H1 (cell line): ENCODE measurements at regions not wholly inside any gene's neighbourhood (a gene's known extent, or its start where the extent isn't known, plus 50 kb on each side); places are given as distances from the start of the nearest gene placed in this dataset.

Experiments
- CTCF ChIA-PET: fragments of 300-600 bp; sonication (Branson Sonifier 250); formaldehyde crosslinking; loops from one replicate; lab custom pipeline; 2021; ENCODE audit not compliant: partially characterized antibody; lab: Charles Lee
- POLR2A ChIA-PET: fragments of 300-600 bp; sonication (Branson Sonifier 250); formaldehyde crosslinking; loops from one replicate; lab custom pipeline; 2021; ENCODE audit warnings: inconsistent platforms; ENCODE audit not compliant: partially characterized antibody; lab: Charles Lee
- DNase-seq, 2 experiments: peaks; one replicate each; pipeline versions ENCODE4 v3.0.0 to v3.0.0-alpha.2; 2010 to 2022; ENCODE audit warnings: low spot score in 2 of 2, low read depth in 1 of 2, mixed read lengths in 1 of 2
- FAIRE-seq: peaks from 2 replicates; lab custom pipeline; 2011; peaks lifted over from hg19 to GRCh38; lab: Jason Lieb, UNC
- H2AFZ ChIP-seq: 2 replicates; pipeline ENCODE4 v1.8.1; 2012; ENCODE audit warnings: low read length, inconsistent platforms
- H2AK5ac ChIP-seq: 2 replicates; pipeline ENCODE4 v1.6.1; 2013; ENCODE audit warnings: low read depth, low read length
- H2BK120ac ChIP-seq: replicated peaks from 2 replicates; pipeline ENCODE3; 2013; ENCODE audit warnings: low read depth, low read length, inconsistent platforms
- H2BK12ac ChIP-seq: 2 replicates; pipeline ENCODE4 v1.6.1; 2013; ENCODE audit warnings: low read depth, low read length
- H2BK15ac ChIP-seq: 2 replicates; pipeline ENCODE4 v1.6.1; 2013; ENCODE audit warnings: low read length
- H2BK20ac ChIP-seq: 2 replicates; pipeline ENCODE4 v1.6.1; 2013; ENCODE audit warnings: low read length
- H2BK5ac ChIP-seq: 2 replicates; pipeline ENCODE4 v1.6.1; 2013; ENCODE audit warnings: low read depth, low read length
- H3K14ac ChIP-seq: 2 replicates; pipeline ENCODE4 v1.6.1; 2013; ENCODE audit warnings: inconsistent platforms; ENCODE audit not compliant: insufficient read length
- H3K18ac ChIP-seq: 2 replicates; pipeline ENCODE4 v1.6.1; 2013; ENCODE audit warnings: low read length; ENCODE audit errors: extremely low read depth
- H3K23ac ChIP-seq: 2 replicates; pipeline ENCODE4 v1.6.1; 2013; ENCODE audit warnings: inconsistent platforms; ENCODE audit not compliant: insufficient read length
- H3K23me2 ChIP-seq: 2 replicates; pipeline ENCODE4 v1.6.1; 2013; ENCODE audit warnings: low read depth, low read length
- H3K27ac ChIP-seq: 2 replicates; pipeline ENCODE4 v1.6.1; 2011; ENCODE audit warnings: low read depth, low read length, inconsistent platforms
- H3K27me3 ChIP-seq, 4 experiments: replicated peaks in 1 of 4; 1 replicate in 1 of 4; 2 replicates in 3 of 4; pipeline versions ENCODE4 v1.6.1 to v1.8.1; 2011 to 2013; ENCODE audit warnings: low read length in 3 of 4, mild to moderate bottlenecking in 3 of 4, inconsistent platforms in 2 of 4, mixed read lengths in 2 of 4, moderate library complexity in 1 of 4; ENCODE audit not compliant: control insufficient read depth in 3 of 4, insufficient read depth in 3 of 4; ENCODE audit errors: extremely low read depth in 1 of 4
- H3K36me3 ChIP-seq, 4 experiments: 2 replicates each; pipeline versions ENCODE4 v1.6.1 to v1.8.1; 2011 to 2013; ENCODE audit warnings: mild to moderate bottlenecking in 4 of 4, low read length in 3 of 4, moderate library complexity in 2 of 4, control low read depth in 1 of 4, inconsistent platforms in 1 of 4; ENCODE audit not compliant: insufficient read depth in 4 of 4, control insufficient read depth in 2 of 4
- H3K4ac ChIP-seq: replicated peaks from 2 replicates; pipeline ENCODE3; 2013; ENCODE audit warnings: low read length, low read depth, mixed read lengths, inconsistent platforms; ENCODE audit not compliant: insufficient read length
- H3K4me1 ChIP-seq, 4 experiments: replicated peaks in 1 of 4; 1 replicate in 1 of 4; 2 replicates in 3 of 4; pipeline versions ENCODE4 v1.6.1 to v1.8.1; 2011 to 2013; ENCODE audit warnings: low read length in 3 of 4, inconsistent platforms in 2 of 4, mixed read lengths in 1 of 4; ENCODE audit not compliant: insufficient read depth in 4 of 4, control insufficient read depth in 3 of 4
- H3K4me2 ChIP-seq, 2 experiments: 2 replicates each; pipeline versions ENCODE4 v1.6.1 to v1.8.1; 2011 to 2013; ENCODE audit warnings: low read depth in 2 of 2, low read length in 2 of 2, control low read depth in 1 of 2, inconsistent platforms in 1 of 2, mild to moderate bottlenecking in 1 of 2; ENCODE audit not compliant: insufficient read depth in 1 of 2
- H3K4me3 ChIP-seq, 4 experiments: fragments of 200-600, 300-600 bp in 1 of 4; sonication (generic), shearing (Covaris generic), sonication (Bioruptor Twin) in 1 of 4; 2 replicates each; pipeline versions ENCODE4 v1.5.1 to v1.8.1; 2011 to 2016; ENCODE audit warnings: low read length in 4 of 4, low read depth in 3 of 4, control low read depth in 2 of 4, inconsistent platforms in 2 of 4, mild to moderate bottlenecking in 2 of 4, mixed read lengths in 1 of 4, moderate library complexity in 1 of 4; ENCODE audit not compliant: insufficient read depth in 2 of 4; ENCODE audit errors: extremely low read depth in 1 of 4
- H3K56ac ChIP-seq: replicated peaks from 2 replicates; pipeline ENCODE3; 2013; ENCODE audit warnings: low read depth, mild to moderate bottlenecking, mixed read lengths, low read length, inconsistent platforms; ENCODE audit not compliant: insufficient read length
- H3K79me1 ChIP-seq: 2 replicates; pipeline ENCODE4 v1.6.1; 2013; ENCODE audit warnings: low read depth, low read length, control low read depth
- H3K79me2 ChIP-seq, 2 experiments: 2 replicates each; pipeline versions ENCODE4 v1.6.1 to v1.8.1; 2012 to 2013; ENCODE audit warnings: low read length in 2 of 2, mild to moderate bottlenecking in 2 of 2, inconsistent platforms in 1 of 2; ENCODE audit not compliant: insufficient read depth in 2 of 2, control insufficient read depth in 1 of 2
- H3K9ac ChIP-seq, 4 experiments: replicated peaks in 1 of 4; 1 replicate in 1 of 4; 2 replicates in 3 of 4; pipeline versions ENCODE4 v1.6.1 to v1.8.1; 2011 to 2013; ENCODE audit warnings: low read depth in 3 of 4, low read length in 3 of 4, control low read depth in 2 of 4, mild to moderate bottlenecking in 2 of 4, moderate library complexity in 2 of 4, inconsistent platforms in 1 of 4; ENCODE audit errors: extremely low read depth in 1 of 4
- H3K9me3 ChIP-seq, 2 experiments: 2 replicates each; pipeline versions ENCODE4 v1.6.1 to v1.8.1; 2012 to 2013; ENCODE audit warnings: mild to moderate bottlenecking in 2 of 2, moderate library complexity in 2 of 2, control low read depth in 1 of 2, inconsistent platforms in 1 of 2, low read depth in 1 of 2, low read length in 1 of 2, mixed read lengths in 1 of 2; ENCODE audit not compliant: insufficient read depth in 2 of 2
- H4K20me1 ChIP-seq, 2 experiments: replicated peaks in 1 of 2; 2 replicates each; pipeline versions ENCODE3 to v1.8.1; 2011 to 2013; ENCODE audit warnings: inconsistent platforms in 2 of 2, low read length in 2 of 2, mild to moderate bottlenecking in 1 of 2; ENCODE audit not compliant: insufficient read depth in 2 of 2, control insufficient read depth in 1 of 2
- H4K5ac ChIP-seq: 2 replicates; pipeline ENCODE4 v1.6.1; 2013; ENCODE audit warnings: low read length, low read depth, mixed read lengths, inconsistent platforms; ENCODE audit not compliant: insufficient read length
- H4K8ac ChIP-seq: 2 replicates; pipeline ENCODE4 v1.8.0; 2013; ENCODE audit warnings: mild to moderate bottlenecking, moderate library complexity, low read length, inconsistent platforms; ENCODE audit not compliant: insufficient read depth; ENCODE audit errors: extremely low read depth
- H4K91ac ChIP-seq: replicated peaks from 2 replicates; pipeline ENCODE3; 2013; ENCODE audit warnings: low read length, mixed read lengths, inconsistent platforms; ENCODE audit not compliant: insufficient read length
- WGBS, 2 experiments: shearing (Covaris generic) in 1 of 2; methylation state at CpG; one replicate each; pipeline versions ENCODE4 v1.1.6 to v1.1.7; 2013 to 2015; ENCODE audit warnings: low lambda C conversion rate in 2 of 2, mixed read lengths in 2 of 2, inconsistent platforms in 1 of 2, low coverage in 1 of 2, missing lambda C conversion rate in 1 of 2; ENCODE audit not compliant: insufficient replicate concordance in 2 of 2, insufficient coverage in 1 of 2, insufficient read length in 1 of 2; ENCODE audit errors: extremely low coverage in 1 of 2, missing lambda C conversion rate in 1 of 2; 5-methylcytosine and 5-hydroxymethylcytosine counted together
- TF ChIP-seq, protein P1 (sequence below): fragments of 300-600 bp; sonication (generic); IDR thresholded peaks from 2 replicates; pipeline ENCODE4 v1.7.1; 2012; ENCODE audit warnings: low read length, moderate library complexity, mild to moderate bottlenecking, inconsistent platforms; ENCODE audit not compliant: insufficient replicate concordance

DNA sequence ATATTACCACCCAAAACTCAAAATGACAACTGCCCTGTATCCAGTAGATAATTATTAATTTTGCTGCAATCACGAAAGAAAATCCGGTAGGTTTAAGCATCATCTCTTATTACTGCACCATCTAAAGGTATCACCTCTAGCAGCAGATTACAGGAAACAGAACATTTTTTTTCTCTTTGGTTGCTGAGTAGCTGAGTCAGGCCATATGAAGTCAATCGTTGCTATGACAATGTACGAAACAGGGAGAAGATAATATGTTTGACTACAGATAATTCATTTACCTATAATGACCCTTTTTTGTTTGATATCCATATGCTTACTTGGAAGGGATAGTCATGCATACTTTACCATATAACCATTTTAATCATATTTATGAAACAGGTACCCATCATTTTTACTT lies 831.6 kb upstream of the CHAC2 start:
- no peak overlapping the region for H3K4me2 ChIP-seq
- no peak overlapping the region for H3K56ac ChIP-seq
- no peak overlapping the region for H3K18ac ChIP-seq
- H3K4me3 ChIP-seq = no peak overlapping the region
- no peak overlapping the region for H2BK20ac ChIP-seq
- H2BK15ac ChIP-seq = no peak overlapping the region
- no peak overlapping the region for H2AK5ac ChIP-seq
- no peaks in the 10 kb centered on the region for H3K4me1 ChIP-seq
- H3K27ac ChIP-seq = no peak overlapping the region
- no peak overlapping the region for H3K14ac ChIP-seq
- H2AFZ ChIP-seq = no peak overlapping the region
- no peak overlapping the region for H2BK12ac ChIP-seq
- H2BK5ac ChIP-seq = no peak overlapping the region
- H3K27me3 ChIP-seq = no peaks in the 10 kb centered on the region
- no peaks in the 10 kb centered on the region for H3K23me2 ChIP-seq
- CTCF ChIA-PET = interaction anchor here (0.6 kb wide), 1 partner anchor 50 kb away, joined by 3 read pairs; no protein-coding TSS in a partner anchor
- FAIRE-seq = no peak
- H3K23ac ChIP-seq = no peak overlapping the region
- H3K79me2 ChIP-seq = no peaks in the 10 kb centered on the region
- H3K36me3 ChIP-seq = no peaks in the 10 kb centered on the region
- no peaks in the 10 kb centered on the region for H4K20me1 ChIP-seq
- H4K8ac ChIP-seq = no peak overlapping the region
- no peak for DNase-seq
- no peak overlapping the region for H3K4ac ChIP-seq
- H3K9ac ChIP-seq = no peak overlapping the region
- no peak overlapping the region for H4K5ac ChIP-seq
- WGBS, 2 experiments = 92% methylated on average over 4 of the region's 4 CpGs; no CpG with 5 or more reads in 1 of the 2 experiments
- no peaks in the 10 kb centered on the region for H3K9me3 ChIP-seq
- POLR2A ChIA-PET = no interaction called here
- H3K79me1 ChIP-seq = no peaks in the 10 kb centered on the region
- no peak overlapping the region for H2BK120ac ChIP-seq
- no peak overlapping the region for H4K91ac ChIP-seq
- TF ChIP-seq, protein P1, sequence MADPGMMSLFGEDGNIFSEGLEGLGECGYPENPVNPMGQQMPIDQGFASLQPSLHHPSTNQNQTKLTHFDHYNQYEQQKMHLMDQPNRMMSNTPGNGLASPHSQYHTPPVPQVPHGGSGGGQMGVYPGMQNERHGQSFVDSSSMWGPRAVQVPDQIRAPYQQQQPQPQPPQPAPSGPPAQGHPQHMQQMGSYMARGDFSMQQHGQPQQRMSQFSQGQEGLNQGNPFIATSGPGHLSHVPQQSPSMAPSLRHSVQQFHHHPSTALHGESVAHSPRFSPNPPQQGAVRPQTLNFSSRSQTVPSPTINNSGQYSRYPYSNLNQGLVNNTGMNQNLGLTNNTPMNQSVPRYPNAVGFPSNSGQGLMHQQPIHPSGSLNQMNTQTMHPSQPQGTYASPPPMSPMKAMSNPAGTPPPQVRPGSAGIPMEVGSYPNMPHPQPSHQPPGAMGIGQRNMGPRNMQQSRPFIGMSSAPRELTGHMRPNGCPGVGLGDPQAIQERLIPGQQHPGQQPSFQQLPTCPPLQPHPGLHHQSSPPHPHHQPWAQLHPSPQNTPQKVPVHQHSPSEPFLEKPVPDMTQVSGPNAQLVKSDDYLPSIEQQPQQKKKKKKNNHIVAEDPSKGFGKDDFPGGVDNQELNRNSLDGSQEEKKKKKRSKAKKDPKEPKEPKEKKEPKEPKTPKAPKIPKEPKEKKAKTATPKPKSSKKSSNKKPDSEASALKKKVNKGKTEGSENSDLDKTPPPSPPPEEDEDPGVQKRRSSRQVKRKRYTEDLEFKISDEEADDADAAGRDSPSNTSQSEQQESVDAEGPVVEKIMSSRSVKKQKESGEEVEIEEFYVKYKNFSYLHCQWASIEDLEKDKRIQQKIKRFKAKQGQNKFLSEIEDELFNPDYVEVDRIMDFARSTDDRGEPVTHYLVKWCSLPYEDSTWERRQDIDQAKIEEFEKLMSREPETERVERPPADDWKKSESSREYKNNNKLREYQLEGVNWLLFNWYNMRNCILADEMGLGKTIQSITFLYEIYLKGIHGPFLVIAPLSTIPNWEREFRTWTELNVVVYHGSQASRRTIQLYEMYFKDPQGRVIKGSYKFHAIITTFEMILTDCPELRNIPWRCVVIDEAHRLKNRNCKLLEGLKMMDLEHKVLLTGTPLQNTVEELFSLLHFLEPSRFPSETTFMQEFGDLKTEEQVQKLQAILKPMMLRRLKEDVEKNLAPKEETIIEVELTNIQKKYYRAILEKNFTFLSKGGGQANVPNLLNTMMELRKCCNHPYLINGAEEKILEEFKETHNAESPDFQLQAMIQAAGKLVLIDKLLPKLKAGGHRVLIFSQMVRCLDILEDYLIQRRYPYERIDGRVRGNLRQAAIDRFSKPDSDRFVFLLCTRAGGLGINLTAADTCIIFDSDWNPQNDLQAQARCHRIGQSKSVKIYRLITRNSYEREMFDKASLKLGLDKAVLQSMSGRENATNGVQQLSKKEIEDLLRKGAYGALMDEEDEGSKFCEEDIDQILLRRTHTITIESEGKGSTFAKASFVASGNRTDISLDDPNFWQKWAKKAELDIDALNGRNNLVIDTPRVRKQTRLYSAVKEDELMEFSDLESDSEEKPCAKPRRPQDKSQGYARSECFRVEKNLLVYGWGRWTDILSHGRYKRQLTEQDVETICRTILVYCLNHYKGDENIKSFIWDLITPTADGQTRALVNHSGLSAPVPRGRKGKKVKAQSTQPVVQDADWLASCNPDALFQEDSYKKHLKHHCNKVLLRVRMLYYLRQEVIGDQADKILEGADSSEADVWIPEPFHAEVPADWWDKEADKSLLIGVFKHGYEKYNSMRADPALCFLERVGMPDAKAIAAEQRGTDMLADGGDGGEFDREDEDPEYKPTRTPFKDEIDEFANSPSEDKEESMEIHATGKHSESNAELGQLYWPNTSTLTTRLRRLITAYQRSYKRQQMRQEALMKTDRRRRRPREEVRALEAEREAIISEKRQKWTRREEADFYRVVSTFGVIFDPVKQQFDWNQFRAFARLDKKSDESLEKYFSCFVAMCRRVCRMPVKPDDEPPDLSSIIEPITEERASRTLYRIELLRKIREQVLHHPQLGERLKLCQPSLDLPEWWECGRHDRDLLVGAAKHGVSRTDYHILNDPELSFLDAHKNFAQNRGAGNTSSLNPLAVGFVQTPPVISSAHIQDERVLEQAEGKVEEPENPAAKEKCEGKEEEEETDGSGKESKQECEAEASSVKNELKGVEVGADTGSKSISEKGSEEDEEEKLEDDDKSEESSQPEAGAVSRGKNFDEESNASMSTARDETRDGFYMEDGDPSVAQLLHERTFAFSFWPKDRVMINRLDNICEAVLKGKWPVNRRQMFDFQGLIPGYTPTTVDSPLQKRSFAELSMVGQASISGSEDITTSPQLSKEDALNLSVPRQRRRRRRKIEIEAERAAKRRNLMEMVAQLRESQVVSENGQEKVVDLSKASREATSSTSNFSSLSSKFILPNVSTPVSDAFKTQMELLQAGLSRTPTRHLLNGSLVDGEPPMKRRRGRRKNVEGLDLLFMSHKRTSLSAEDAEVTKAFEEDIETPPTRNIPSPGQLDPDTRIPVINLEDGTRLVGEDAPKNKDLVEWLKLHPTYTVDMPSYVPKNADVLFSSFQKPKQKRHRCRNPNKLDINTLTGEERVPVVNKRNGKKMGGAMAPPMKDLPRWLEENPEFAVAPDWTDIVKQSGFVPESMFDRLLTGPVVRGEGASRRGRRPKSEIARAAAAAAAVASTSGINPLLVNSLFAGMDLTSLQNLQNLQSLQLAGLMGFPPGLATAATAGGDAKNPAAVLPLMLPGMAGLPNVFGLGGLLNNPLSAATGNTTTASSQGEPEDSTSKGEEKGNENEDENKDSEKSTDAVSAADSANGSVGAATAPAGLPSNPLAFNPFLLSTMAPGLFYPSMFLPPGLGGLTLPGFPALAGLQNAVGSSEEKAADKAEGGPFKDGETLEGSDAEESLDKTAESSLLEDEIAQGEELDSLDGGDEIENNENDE = no peak
